Neural cell (in vitro differentiated cells): ENCODE measurements at regions not wholly inside any gene's neighbourhood (a gene's known extent, or its start where the extent isn't known, plus 50 kb on each side); places are given as distances from the start of the nearest gene placed in this dataset.

Experiments used
- EP300 ChIP-seq: fragments of 450-650 bp; conservative IDR thresholded peaks from 2 replicates; pipeline ENCODE4 v1.6.1; 2014; ENCODE audit warnings: antibody characterized with exemption, mild to moderate bottlenecking, moderate library complexity; ENCODE audit not compliant: poor library complexity, severe bottlenecking
- EZH2 ChIP-seq: fragments of 200-600, 300-800 bp; shearing (Covaris generic), sonication (generic); IDR thresholded peaks from 2 replicates; pipeline ENCODE4 v1.6.1; 2014; ENCODE audit warnings: antibody characterized with exemption, low read length, borderline replicate concordance, mild to moderate bottlenecking; ENCODE audit not compliant: insufficient read depth, poor library complexity, severe bottlenecking
- MXI1 ChIP-seq: fragments of 450-650 bp; conservative IDR thresholded peaks from 2 replicates; pipeline ENCODE4 v1.6.1; 2014; ENCODE audit warnings: antibody characterized with exemption, mild to moderate bottlenecking; ENCODE audit not compliant: poor library complexity, severe bottlenecking
- POLR2AphosphoS5 ChIP-seq: IDR thresholded peaks from 2 replicates; pipeline ENCODE4 v1.6.1; 2012
- RAD21 ChIP-seq: fragments of 450-650 bp; conservative IDR thresholded peaks from 2 replicates; pipeline ENCODE4 v1.6.1; 2014; ENCODE audit warnings: antibody characterized with exemption, mild to moderate bottlenecking, moderate library complexity
- TAF1 ChIP-seq: IDR thresholded peaks from 2 replicates; pipeline ENCODE4 v1.6.1; 2012; ENCODE audit warnings: low read depth
- TF ChIP-seq, protein P1 (sequence below): fragments of 450-650 bp; IDR thresholded peaks from 2 replicates; pipeline ENCODE4 v1.5.1; 2014; ENCODE audit warnings: antibody characterized with exemption, mild to moderate bottlenecking, moderate library complexity; ENCODE audit not compliant: poor library complexity, severe bottlenecking

DNA sequence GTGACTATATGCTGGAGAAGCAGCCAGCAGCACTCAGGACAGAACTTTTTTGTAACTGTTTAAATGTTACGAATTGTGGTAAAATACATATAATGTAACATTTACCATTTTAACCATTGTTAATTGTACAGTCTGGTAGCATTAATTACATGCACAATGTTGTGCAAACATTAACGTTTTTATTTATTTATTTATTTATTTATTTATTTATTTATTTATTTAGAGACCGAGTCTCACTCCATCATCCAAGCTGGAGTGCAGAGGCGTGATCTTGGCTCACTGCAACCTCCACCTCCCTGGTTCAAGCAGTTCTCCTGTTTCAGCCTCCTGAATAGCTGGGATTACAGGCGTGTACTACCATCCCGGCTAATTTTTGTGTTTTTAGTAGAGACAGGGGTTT, 88.7 kb upstream of the TEX51 start:
- no peak for TF ChIP-seq POLR2AphosphoS5
- TF ChIP-seq, protein P1, sequence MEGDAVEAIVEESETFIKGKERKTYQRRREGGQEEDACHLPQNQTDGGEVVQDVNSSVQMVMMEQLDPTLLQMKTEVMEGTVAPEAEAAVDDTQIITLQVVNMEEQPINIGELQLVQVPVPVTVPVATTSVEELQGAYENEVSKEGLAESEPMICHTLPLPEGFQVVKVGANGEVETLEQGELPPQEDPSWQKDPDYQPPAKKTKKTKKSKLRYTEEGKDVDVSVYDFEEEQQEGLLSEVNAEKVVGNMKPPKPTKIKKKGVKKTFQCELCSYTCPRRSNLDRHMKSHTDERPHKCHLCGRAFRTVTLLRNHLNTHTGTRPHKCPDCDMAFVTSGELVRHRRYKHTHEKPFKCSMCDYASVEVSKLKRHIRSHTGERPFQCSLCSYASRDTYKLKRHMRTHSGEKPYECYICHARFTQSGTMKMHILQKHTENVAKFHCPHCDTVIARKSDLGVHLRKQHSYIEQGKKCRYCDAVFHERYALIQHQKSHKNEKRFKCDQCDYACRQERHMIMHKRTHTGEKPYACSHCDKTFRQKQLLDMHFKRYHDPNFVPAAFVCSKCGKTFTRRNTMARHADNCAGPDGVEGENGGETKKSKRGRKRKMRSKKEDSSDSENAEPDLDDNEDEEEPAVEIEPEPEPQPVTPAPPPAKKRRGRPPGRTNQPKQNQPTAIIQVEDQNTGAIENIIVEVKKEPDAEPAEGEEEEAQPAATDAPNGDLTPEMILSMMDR = no peak
- TF ChIP-seq EP300 = no peak
- no peak for TF ChIP-seq TAF1
- TF ChIP-seq RAD21 = no peak
- no peak for TF ChIP-seq EZH2
- no peak for TF ChIP-seq MXI1
